GM19452 (cell line): ENCODE measurements at regions not wholly inside any gene's neighbourhood (a gene's known extent, or its start where the extent isn't known, plus 50 kb on each side); places are given as distances from the start of the nearest gene placed in this dataset.

Source experiments
- ATAC-seq: cut with Tn5 transposase; IDR thresholded peaks from one replicate; pipeline ENCODE4 v1.9.1; 2021; ENCODE audit not compliant: unreplicated experiment

GRCh38 chr2:59938181-59938580, 615.3 kb downstream of the BCL11A start:
- ATAC-seq: no peak

GRCh38 chr2:59936048-59936447, 617.4 kb downstream of the BCL11A start:
- no peak for ATAC-seq

- ATAC-seq: no peak
Measured at GRCh38 chr2:59935005-59935404, 618.4 kb downstream of the BCL11A start.

GRCh38 chr2:59933948-59934347, 619.5 kb downstream of the BCL11A start:
- no peak for ATAC-seq

GRCh38 chr2:59932341-59932740, 621.1 kb downstream of the BCL11A start:
- ATAC-seq: no peak

GRCh38 chr2:59930430-59930829, 623.0 kb downstream of the BCL11A start:
- ATAC-seq: no peak

- no peak for ATAC-seq
Measured at GRCh38 chr2:59926731-59927130, 626.7 kb downstream of the BCL11A start.

- no peak for ATAC-seq
Measured at GRCh38 chr2:59925321-59925720, 628.1 kb downstream of the BCL11A start.

- ATAC-seq: no peak
Measured at GRCh38 chr2:59924346-59924745, 629.1 kb downstream of the BCL11A start.

GRCh38 chr2:59922450-59922849, 631.0 kb downstream of the BCL11A start:
- no peak for ATAC-seq

- ATAC-seq: no peak
Measured at GRCh38 chr2:59921743-59922142, 631.7 kb downstream of the BCL11A start.

- ATAC-seq: no peak
Measured at GRCh38 chr2:59920961-59921360, 632.5 kb downstream of the BCL11A start.

GRCh38 chr2:59920307-59920706, 633.1 kb downstream of the BCL11A start:
- ATAC-seq: no peak

- no peak for ATAC-seq
Measured at GRCh38 chr2:59919579-59919978, 633.9 kb downstream of the BCL11A start.

- no peak for ATAC-seq
Measured at GRCh38 chr2:59912042-59912441, 641.4 kb downstream of the BCL11A start.

- ATAC-seq: no peak
Measured at GRCh38 chr2:59910166-59910565, 643.3 kb downstream of the BCL11A start.

GRCh38 chr2:59909147-59909546, 644.3 kb downstream of the BCL11A start:
- ATAC-seq: no peak

- ATAC-seq: no peak
Measured at GRCh38 chr2:59905731-59906130, 647.7 kb downstream of the BCL11A start.

- ATAC-seq: no peak
Measured at GRCh38 chr2:59903994-59904544, 649.4 kb downstream of the BCL11A start.

- ATAC-seq: no peak
Measured at GRCh38 chr2:59900728-59901452, 652.6 kb downstream of the BCL11A start.

- ATAC-seq: no peak
Measured at GRCh38 chr2:59899692-59900091, 653.8 kb downstream of the BCL11A start.

- ATAC-seq: no peak
Measured at GRCh38 chr2:59896499-59897245, 656.8 kb downstream of the BCL11A start.
